ENCODE measurements at regions not wholly inside any gene's neighbourhood (a gene's known extent, or its start where the extent isn't known, plus 50 kb on each side); places are given as distances from the start of the nearest gene placed in this dataset.

DNA sequence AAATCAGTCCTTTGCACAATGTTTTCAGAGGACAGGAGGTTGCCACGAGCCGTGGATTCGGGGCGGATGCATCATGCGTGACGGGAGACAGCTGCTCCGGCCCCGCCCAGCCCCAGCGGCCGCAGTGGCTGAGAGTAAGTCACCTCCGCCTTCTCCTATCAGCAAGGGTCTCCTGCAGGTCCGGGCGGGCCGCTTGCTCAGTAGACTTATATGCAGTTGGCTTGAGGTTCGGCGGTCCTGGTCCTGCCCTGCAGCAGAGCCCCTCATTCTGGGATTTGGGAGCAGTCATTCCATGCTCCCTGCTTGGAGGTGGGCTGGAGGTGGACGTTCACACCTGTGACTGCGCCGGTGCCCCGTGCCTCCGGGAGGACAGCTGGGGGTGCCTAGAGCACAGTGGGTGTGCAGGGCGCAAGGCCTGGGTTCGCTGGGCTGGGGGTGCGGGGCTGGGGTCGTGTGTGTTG lies 86.3 kb upstream of the ADRA2C start:
- TF ChIP-seq, protein P1, sequence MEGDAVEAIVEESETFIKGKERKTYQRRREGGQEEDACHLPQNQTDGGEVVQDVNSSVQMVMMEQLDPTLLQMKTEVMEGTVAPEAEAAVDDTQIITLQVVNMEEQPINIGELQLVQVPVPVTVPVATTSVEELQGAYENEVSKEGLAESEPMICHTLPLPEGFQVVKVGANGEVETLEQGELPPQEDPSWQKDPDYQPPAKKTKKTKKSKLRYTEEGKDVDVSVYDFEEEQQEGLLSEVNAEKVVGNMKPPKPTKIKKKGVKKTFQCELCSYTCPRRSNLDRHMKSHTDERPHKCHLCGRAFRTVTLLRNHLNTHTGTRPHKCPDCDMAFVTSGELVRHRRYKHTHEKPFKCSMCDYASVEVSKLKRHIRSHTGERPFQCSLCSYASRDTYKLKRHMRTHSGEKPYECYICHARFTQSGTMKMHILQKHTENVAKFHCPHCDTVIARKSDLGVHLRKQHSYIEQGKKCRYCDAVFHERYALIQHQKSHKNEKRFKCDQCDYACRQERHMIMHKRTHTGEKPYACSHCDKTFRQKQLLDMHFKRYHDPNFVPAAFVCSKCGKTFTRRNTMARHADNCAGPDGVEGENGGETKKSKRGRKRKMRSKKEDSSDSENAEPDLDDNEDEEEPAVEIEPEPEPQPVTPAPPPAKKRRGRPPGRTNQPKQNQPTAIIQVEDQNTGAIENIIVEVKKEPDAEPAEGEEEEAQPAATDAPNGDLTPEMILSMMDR (IDR thresholded peaks at IDR 0.05): no peak
- TF ChIP-seq RXRA (IDR thresholded peaks at IDR 0.05; ENCODE audit: borderline replicate concordance, low read depth): no peak
- TF ChIP-seq, protein P2, sequence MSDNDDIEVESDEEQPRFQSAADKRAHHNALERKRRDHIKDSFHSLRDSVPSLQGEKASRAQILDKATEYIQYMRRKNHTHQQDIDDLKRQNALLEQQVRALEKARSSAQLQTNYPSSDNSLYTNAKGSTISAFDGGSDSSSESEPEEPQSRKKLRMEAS (IDR thresholded peaks at IDR 0.05; ENCODE audit: low read depth): no peak
- no peak for TF ChIP-seq POLR2AphosphoS5 (IDR thresholded peaks at IDR 0.05; ENCODE audit: low read depth, low read length)
- no peak for TF ChIP-seq NRF1 (IDR thresholded peaks at IDR 0.05; ENCODE audit: low read depth, low read length)
- TF ChIP-seq TAF1 (IDR thresholded peaks at IDR 0.05; ENCODE audit: borderline replicate concordance, low read depth, low read length): no peak
- TF ChIP-seq EP300 (IDR thresholded peaks at IDR 0.05; ENCODE audit: borderline replicate concordance in 1 of 2, low read depth in 1 of 2, low read length in 1 of 2): no peak
